Endothelial cell of umbilical vein (primary cell): ENCODE measurements at regions not wholly inside any gene's neighbourhood (a gene's known extent, or its start where the extent isn't known, plus 50 kb on each side); places are given as distances from the start of the nearest gene placed in this dataset.

ENCODE experiments used
- BruUV-seq: library from RNA; stranded (reverse); fragments of 400-500 nt; replicated peaks from 2 replicates; lab custom pipeline; 2021; lab: Mats Ljungman, UMichigan
- CTCF ChIA-PET: fragments of 300-600, 350-600 bp; sonication (Branson Sonifier 250); formaldehyde crosslinking; loops from one replicate; lab custom pipeline; 2021; ENCODE audit warnings: antibody characterized with exemption, inconsistent platforms; lab: Charles Lee
- POLR2A ChIA-PET: fragments of 300-600, 350-600 bp; sonication (Branson Sonifier 250); formaldehyde crosslinking; loops from one replicate; lab custom pipeline; 2021; ENCODE audit warnings: antibody characterized with exemption, inconsistent platforms; lab: Charles Lee
- DNase-seq: peaks from one replicate; pipeline ENCODE4 v3.0.0-alpha.2; 2011; ENCODE audit warnings: low read depth, low spot score
- FAIRE-seq: peaks from 2 replicates; lab custom pipeline; 2011; peaks lifted over from hg19 to GRCh38; lab: Jason Lieb, UNC
- H2AFZ ChIP-seq: 2 replicates; pipeline ENCODE4 v1.6.0; 2012; ENCODE audit warnings: low read depth, low read length, control low read depth, inconsistent platforms
- H3K27ac ChIP-seq: 2 replicates; pipeline ENCODE4 v1.5.1; 2011; ENCODE audit warnings: low read depth, mild to moderate bottlenecking, control low read depth, low read length, moderate library complexity; ENCODE audit not compliant: insufficient read depth
- H3K27me3 ChIP-seq, 2 experiments: 2 replicates each; pipeline versions ENCODE4 v1.6.0 to v1.6.1; 2011; ENCODE audit warnings: low read length in 2 of 2, mixed read lengths in 1 of 2; ENCODE audit not compliant: control insufficient read depth in 2 of 2, insufficient read depth in 2 of 2
- H3K36me3 ChIP-seq, 2 experiments: 2 replicates in 1 of 2; 3 replicates in 1 of 2; pipeline ENCODE4 v1.5.1; 2011; ENCODE audit warnings: low read length in 2 of 2, mild to moderate bottlenecking in 1 of 2, moderate library complexity in 1 of 2; ENCODE audit not compliant: control insufficient read depth in 2 of 2, insufficient read depth in 2 of 2; ENCODE audit errors: extremely low read depth in 1 of 2
- H3K4me1 ChIP-seq: 3 replicates; pipeline ENCODE4 v1.5.1; 2011; ENCODE audit warnings: mild to moderate bottlenecking, low read length; ENCODE audit not compliant: control insufficient read depth, insufficient read depth; ENCODE audit errors: extremely low read depth
- H3K4me2 ChIP-seq: 2 replicates; pipeline ENCODE4 v1.6.1; 2011; ENCODE audit warnings: low read length, control low read depth, mixed read lengths; ENCODE audit not compliant: insufficient read depth
- H3K4me3 ChIP-seq, 3 experiments: fragments of 200-600 bp in 1 of 3; sonication (generic), shearing (Covaris generic) in 1 of 3; replicated peaks in 1 of 3; 2 replicates each; pipeline ENCODE4 v1.5.1; 2011 to 2016; ENCODE audit warnings: control low read depth in 3 of 3, low read length in 3 of 3, mild to moderate bottlenecking in 2 of 3, inconsistent platforms in 1 of 3, low read depth in 1 of 3, moderate library complexity in 1 of 3; ENCODE audit not compliant: insufficient read depth in 1 of 3
- H3K79me2 ChIP-seq: 2 replicates; pipeline ENCODE4 v1.6.0; 2012; ENCODE audit warnings: low read length, inconsistent platforms; ENCODE audit not compliant: control insufficient read depth, insufficient read depth
- H3K9ac ChIP-seq: replicated peaks from 2 replicates; pipeline ENCODE3; 2011; ENCODE audit warnings: low read length, control low read depth; ENCODE audit not compliant: insufficient read depth; ENCODE audit errors: extremely low read depth
- H3K9me1 ChIP-seq: replicated peaks from 3 replicates; pipeline ENCODE4 v1.6.0; 2011; ENCODE audit warnings: mild to moderate bottlenecking, low read length; ENCODE audit not compliant: control insufficient read depth, insufficient read depth; ENCODE audit errors: extremely low read depth
- H3K9me3 ChIP-seq: replicated peaks from 2 replicates; pipeline ENCODE4 v1.5.1; 2012; ENCODE audit warnings: low read length, inconsistent platforms; ENCODE audit not compliant: control insufficient read depth, insufficient read depth
- H4K20me1 ChIP-seq: replicated peaks from 2 replicates; pipeline ENCODE3; 2011; ENCODE audit warnings: mild to moderate bottlenecking, low read length; ENCODE audit not compliant: control insufficient read depth, insufficient read depth; ENCODE audit errors: extremely low read depth
- CTCF ChIP-seq, 2 donors: IDR thresholded peaks; 1 replicate in 1 of 2; 2 replicates in 1 of 2; pipeline ENCODE4 v1.5.1; 2011; ENCODE audit warnings: low read length in 2 of 2, mild to moderate bottlenecking in 2 of 2, moderate library complexity in 2 of 2, control low read depth in 1 of 2, inconsistent platforms in 1 of 2, low read depth in 1 of 2; ENCODE audit not compliant: insufficient read depth in 1 of 2; ENCODE audit errors: extremely low read depth in 1 of 2
- EZH2 ChIP-seq: IDR thresholded peaks from 2 replicates; pipeline ENCODE4 v1.6.1; 2012; ENCODE audit warnings: borderline replicate concordance, low read depth, mild to moderate bottlenecking, moderate library complexity, low read length, inconsistent platforms; ENCODE audit not compliant: severe bottlenecking
- FOS ChIP-seq: IDR thresholded peaks from 2 replicates; pipeline ENCODE4 v1.6.1; 2011; ENCODE audit warnings: mild to moderate bottlenecking, low read length, moderate library complexity, borderline replicate concordance; ENCODE audit not compliant: insufficient read depth
- GATA2 ChIP-seq: IDR thresholded peaks from 2 replicates; pipeline ENCODE4 v1.7.0; 2011; ENCODE audit warnings: low read depth, mild to moderate bottlenecking, moderate library complexity, mixed read lengths, low read length; ENCODE audit not compliant: insufficient read length, insufficient read depth
- JUN ChIP-seq: IDR thresholded peaks from 2 replicates; pipeline ENCODE4 v1.6.1; 2011; ENCODE audit warnings: borderline replicate concordance, low read depth; ENCODE audit not compliant: insufficient read length, insufficient read depth
- POLR2A ChIP-seq: IDR thresholded peaks from 2 replicates; pipeline ENCODE4 v1.6.1; 2012; ENCODE audit warnings: low read depth, mild to moderate bottlenecking, control low read depth, low read length
- dilution Hi-C: fragments of 300-500 bp; cut with MboI; formaldehyde crosslinking; loops from one replicate; pipeline ENCODE4 v1.15.0; 2019; ENCODE audit warnings: low sequenced_read_pairs; ENCODE audit not compliant: extremely low pct_ligation_motif_present
- intact Hi-C: fragments of 100-400 bp; cut with micrococcal nuclease; formaldehyde crosslinking; loops from one replicate; pipeline ENCODE4 v1.10.0; 2022

- Histone ChIP-seq H3K27me3 (no peaks in the 10 kb centered on the region), H3K4me2 (no peak overlapping the region), H3K4me1 (no peaks in the 10 kb centered on the region), H3K9me1 (no peaks in the 10 kb centered on the region), H4K20me1 (no peaks in the 10 kb centered on the region), H2AFZ (no peak overlapping the region), H3K79me2 (no peaks in the 10 kb centered on the region), H3K36me3 (no peaks in the 10 kb centered on the region), H3K9me3 (no peaks in the 10 kb centered on the region), H3K4me3 (no peak overlapping the region), H3K27ac (no peak overlapping the region), H3K9ac (no peak overlapping the region)
- no TSS peak for BruUV-seq
- intact Hi-C loops: no loop called here
- ChIA-PET POLR2A (no interaction called here), CTCF (no interaction called here)
- dilution Hi-C loops: no loop called here
- FAIRE-seq: no peak
- TF ChIP-seq GATA2 (no peak), POLR2A (no peak), EZH2 (no peak), CTCF (IDR thresholded peaks at IDR 0.05; ENCODE audit: extremely low read depth in 1 of 2, insufficient read depth in 1 of 2, low read depth in 1 of 2, low read length in 2 of 2) (no peak), FOS (no peak), JUN (no peak)
- no peak for DNase-seq
Measured at GRCh38 chr3:160090653-160091052, 102.0 kb downstream of the IL12A start.

GRCh38 chr3:160091441-160091840 lies 102.8 kb downstream of the IL12A start:
- no peak for DNase-seq
- TF ChIP-seq CTCF (IDR thresholded peaks at IDR 0.05; ENCODE audit: extremely low read depth in 1 of 2, insufficient read depth in 1 of 2, low read depth in 1 of 2, low read length in 2 of 2): no peak
- no peaks in the 10 kb centered on the region for H3K36me3 ChIP-seq
- H2AFZ ChIP-seq: no peak overlapping the region
- H3K4me2 ChIP-seq: no peak overlapping the region
- no peaks in the 10 kb centered on the region for H3K27me3 ChIP-seq
- FAIRE-seq: no peak
- H4K20me1 ChIP-seq: no peaks in the 10 kb centered on the region
- H3K79me2 ChIP-seq: no peaks in the 10 kb centered on the region
- no peak overlapping the region for H3K4me3 ChIP-seq
- H3K9me1 ChIP-seq: no peaks in the 10 kb centered on the region
- no peaks in the 10 kb centered on the region for H3K9me3 ChIP-seq
- no peak overlapping the region for H3K27ac ChIP-seq
- no peak overlapping the region for H3K9ac ChIP-seq
- no peaks in the 10 kb centered on the region for H3K4me1 ChIP-seq
- intact Hi-C loops: no loop called here
- dilution Hi-C loops: no loop called here
- ChIA-PET POLR2A (no interaction called here), CTCF (no interaction called here)
- no TSS peak for BruUV-seq
